ENCODE measurements at regions not wholly inside any gene's neighbourhood (a gene's known extent, or its start where the extent isn't known, plus 50 kb on each side); places are given as distances from the start of the nearest gene placed in this dataset.

DNA sequence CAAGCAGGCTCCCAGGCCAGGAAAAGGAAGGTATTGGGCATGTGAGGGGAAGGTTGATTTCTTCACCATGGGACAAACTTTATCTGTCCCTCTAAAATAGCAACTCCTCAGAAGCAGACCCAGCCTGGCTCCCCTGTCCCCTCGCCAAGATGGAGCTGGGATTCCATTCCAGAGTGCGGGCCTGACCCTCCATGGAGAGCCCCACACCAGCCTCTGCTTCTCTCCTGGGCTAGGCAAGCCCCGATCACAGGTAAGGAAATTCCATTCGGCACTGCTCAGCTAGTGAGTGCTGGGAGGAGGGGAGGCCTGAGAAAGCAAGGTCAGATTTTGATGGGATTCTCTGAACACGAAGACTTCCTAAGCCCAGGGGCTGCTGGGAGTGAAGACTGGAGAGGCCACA is 98.4 kb downstream of the EFNB1 start:
- DNase-seq (ENCODE audit: low spot score), result no peak

DNA sequence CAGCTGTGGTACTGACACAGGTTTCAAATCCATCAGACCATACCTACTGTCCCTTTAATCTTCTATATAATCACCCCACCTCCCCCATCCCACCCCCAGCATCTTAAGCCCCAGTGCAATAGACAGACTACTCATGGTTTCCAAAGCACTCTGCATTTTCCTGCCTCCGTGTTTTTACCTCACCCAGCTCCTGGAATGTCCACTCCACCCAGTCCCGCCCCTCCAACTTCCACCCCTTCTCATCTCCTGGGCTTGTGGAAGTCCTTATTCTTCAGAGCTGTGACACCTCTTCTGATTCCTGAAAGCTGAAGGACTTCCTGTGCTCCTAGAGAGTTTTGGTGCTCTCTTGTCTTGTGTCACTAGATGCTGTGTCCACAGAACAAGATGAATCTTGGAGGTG is 94.3 kb downstream of the EFNB1 start:
- DNase-seq (ENCODE audit: low spot score), result no peak

DNA sequence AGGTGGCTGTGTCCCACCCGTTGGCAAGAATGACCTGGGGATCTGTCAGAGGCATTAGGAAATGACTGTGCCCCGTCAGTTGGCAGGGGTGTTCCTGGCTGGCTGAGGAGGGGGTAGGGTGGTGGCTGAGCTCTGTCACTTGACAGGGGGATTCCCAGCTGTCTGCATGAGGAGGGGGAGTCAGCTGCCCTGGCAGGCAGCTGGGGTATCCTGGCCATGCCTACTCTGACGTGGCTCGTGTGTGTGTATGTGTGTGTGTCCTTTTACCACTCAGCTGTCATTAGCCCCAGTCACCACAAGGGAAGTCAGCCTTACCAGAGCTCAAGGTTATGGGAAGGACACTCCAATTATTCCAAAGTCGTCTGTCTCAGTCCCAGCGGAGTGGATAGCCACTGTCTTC is 93.2 kb downstream of the EFNB1 start:
- no peak for DNase-seq (ENCODE audit: low spot score)

DNA sequence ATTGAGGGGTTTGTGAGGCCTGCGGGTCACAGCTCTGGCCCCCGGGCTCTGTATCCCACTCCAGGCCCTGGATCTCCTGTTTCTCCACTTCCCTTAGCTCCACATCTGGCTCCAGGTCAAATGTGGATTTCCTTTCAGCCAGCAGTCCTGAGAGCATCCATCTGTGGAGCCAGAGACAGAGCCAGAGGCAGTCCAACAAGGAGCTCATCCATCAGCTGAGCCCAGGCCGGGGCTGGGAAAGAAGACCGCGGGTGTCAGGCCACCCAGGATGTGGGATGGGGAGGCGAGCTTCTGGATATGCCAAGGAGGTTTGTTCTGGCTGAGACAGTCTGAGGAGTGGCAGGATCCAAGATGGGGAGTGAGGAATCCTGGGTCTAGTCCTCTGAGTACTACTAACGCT is 91.7 kb downstream of the EFNB1 start:
- no peak for DNase-seq (ENCODE audit: low spot score)

DNA sequence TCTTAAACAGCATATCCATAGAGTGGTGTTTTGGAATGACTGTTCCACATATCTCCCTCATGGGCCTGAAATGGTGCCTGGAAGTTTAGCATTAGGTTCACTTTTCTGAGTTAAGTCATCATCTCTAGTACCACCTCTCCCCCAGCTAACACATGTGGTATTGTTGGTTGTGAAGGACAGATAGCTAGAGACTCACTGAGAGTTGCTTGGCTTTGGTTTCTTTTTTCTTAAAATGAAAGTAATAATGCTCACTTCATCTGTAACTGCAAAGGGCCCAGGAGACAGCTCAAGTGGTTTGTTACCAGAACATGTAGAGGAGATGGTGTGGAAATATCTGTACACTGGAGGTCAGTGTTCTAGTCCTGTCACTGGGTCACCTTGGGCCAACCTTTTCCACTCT is 90.9 kb downstream of the EFNB1 start:
- no peak for DNase-seq (ENCODE audit: low spot score)

DNA sequence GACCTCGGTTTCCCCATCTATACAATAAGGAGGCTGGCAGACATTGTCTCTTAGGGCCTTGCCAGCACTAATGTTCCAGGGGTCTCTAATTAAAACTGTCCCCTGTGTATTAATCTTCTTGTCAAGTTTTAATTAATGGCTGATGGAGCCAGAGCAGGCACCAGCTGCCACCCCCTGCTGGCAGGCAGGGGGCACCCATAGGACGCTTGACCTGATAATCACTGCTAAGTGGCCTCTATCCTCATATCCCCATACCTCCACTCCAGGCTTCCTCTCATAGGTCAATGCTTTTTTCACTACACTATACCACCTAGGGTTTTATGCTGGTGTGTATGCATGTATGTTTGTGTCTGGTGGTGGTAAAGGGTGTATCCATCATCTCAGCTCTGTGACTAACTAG is 89.4 kb downstream of the EFNB1 start:
- DNase-seq (ENCODE audit: low spot score), result no peak

DNA sequence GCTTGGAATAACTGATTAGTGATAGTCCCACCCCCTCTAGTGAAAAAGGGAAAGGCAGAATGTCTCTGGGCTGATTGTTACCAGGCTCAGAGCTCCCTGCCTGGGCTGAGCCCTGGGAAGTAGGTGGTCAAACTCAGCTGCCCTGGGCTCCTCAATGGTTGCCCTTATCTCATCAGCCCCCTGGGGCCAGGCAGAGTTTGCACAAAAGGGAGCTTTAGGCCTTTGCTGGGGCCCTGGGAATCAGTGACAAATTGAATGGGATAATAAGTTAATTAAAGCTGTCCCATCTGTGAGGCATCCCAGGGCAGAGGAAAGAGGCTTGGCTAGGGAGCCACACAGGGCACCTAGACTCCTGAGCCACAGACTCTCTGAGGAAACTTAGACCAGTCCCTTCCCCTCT is 89.0 kb downstream of the EFNB1 start:
- DNase-seq (ENCODE audit: low spot score), result no peak

DNA sequence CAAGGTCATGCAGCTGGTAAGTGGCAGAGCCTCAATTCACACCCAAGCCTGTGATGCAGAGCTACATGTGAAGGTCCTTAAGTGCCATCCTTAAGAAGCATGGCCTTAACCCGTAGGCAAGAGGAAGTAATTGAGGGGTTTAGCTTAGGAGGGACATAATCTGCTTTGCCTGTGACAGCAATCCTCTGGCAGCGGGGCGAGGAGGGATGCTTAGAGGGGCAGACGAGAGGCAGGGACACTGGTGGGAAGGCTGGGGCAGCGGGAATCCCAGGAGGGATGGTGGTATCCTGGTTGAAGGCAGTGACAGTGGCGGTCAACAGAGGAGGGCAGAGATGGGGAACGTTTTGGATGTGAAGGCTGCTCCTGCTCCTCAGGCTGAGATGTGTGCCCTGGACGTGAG is 88.1 kb downstream of the EFNB1 start:
- no peak for DNase-seq (ENCODE audit: low spot score)

DNA sequence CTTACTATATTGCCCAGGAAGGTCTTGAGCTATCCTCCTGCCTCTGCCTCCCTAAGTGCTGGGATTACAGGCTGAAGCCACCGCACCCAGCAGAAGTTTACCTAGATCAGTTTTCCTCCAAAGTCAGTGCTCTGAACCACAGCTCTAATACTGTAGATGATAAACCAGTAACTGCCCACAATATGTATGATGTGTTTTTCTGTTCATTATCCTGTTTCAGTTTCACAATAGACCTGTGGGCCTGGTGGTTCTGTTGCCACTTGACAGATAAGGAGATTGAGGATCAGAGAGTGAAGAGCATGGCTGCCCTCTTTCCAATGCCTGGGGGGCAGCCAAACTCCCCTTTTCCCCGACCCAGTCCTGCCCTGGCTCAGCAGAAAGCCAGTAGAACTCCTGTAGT is 87.0 kb downstream of the EFNB1 start:
- DNase-seq (ENCODE audit: low spot score), result no peak

DNA sequence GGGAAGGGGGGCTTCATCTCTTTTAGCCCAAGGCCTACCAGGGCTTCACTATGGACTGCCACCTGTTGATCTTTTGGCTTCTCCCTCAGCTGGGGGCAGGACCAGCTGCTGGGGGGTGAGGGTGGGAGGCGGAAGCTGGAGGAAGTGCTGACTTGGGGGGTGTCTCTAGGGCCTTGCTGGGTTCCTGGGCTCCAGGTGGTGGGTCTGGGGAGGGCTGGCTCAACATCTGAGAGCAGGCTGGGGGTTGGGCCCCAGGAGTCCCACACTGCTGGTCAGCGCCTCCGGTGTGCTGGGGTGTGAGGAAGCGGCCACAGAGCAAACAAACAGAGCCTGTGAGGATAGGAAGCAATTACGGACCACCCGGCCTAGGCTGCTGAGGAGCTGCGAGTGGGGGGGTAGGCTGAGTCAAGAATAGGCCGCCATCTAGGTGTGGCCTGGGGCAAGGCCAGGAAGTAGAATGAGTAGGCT is 85.7 kb downstream of the EFNB1 start:
- no peak for DNase-seq (ENCODE audit: low spot score)

DNA sequence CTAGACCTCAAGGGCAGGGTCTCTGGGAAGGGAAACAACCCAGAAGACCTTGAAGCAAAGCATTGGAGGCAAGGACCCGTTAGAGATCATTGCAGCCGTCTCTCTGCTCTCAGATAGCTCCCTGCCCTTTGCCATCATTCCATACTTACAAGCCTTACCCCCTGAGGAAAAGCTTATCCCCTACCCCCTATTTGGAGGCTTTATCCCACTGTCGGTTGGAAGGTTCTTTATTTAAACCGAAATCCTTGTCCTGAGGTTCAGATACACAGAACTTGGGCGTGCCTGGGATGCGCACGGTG is 84.4 kb downstream of the EFNB1 start:
- DNase-seq (ENCODE audit: low spot score), result no peak

DNA sequence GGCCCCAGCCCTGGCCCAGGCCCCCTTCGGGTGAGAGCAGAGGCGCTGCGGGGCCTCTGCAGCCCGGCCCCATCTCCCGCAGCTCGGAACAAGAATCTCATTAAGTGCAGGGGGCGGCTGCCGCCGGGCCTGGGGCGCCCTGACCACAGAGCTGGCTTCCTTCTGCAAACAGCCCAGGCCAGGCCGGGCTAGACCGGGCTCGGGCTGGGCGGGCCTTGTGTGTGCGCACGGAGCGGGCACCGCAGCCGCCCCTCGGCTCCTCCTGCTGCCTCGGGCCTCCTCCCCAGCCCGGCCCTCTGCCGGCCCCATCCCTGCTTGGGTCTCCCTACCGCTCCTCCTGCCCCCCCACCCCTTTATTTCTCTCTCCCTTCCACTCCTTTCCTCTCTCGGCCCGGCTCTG is 83.3 kb downstream of the EFNB1 start:
- no peak for DNase-seq (ENCODE audit: low spot score)

DNA sequence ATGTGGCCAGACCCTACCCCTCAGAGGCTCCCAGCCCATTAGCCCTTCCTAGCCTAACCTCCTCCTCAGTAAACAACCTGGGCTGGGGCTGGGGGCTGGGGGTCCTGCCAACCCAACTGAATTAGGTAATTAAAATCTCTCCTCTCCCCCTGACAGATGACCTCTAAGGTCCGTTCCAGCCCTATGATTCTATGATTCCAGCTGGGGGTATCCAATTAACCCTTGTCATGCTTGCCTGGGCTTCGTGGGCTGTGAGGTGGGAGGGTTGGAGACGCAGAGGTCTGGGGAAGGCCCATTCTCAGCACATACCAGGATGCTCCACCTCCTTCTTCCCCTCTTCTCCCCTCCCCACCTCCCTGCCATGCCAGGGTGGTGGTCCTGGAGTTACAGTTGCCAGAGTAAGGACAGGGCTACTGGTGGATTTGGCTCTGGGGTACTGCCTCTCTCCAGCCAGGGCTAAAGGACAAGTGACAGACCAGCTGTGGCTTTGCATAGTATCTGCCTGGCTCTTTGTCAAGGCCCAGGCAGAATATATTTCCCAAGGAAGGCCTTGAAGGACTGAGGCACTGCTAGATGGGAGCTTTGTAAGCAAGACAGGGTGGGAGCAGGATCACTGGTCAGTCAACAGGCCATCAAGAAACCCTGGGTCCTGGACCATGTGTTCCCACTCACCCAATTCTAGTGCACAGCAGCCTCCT is 82.1 kb downstream of the EFNB1 start:
- no peak for DNase-seq (ENCODE audit: low spot score)

DNA sequence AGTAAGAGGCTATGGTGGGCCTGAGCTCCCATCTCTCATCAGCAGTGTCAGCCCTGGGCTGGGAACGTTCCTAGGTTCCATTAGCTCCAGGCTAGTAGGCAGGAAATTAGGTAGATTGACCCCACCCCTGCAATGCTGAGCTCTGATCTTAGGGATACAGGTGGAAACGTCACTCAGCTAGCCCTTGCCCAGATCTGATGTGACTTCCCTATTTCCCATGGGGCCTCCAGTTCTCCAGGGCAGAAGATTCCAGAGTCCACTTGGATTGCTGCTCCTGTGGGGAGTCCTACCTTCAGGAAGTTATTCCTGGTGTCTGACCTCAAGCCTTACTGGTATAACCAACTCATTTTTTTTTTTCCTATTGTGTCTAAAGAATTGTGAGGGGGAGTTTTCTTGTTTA is 81.1 kb downstream of the EFNB1 start:
- DNase-seq (ENCODE audit: low spot score), result no peak

DNA sequence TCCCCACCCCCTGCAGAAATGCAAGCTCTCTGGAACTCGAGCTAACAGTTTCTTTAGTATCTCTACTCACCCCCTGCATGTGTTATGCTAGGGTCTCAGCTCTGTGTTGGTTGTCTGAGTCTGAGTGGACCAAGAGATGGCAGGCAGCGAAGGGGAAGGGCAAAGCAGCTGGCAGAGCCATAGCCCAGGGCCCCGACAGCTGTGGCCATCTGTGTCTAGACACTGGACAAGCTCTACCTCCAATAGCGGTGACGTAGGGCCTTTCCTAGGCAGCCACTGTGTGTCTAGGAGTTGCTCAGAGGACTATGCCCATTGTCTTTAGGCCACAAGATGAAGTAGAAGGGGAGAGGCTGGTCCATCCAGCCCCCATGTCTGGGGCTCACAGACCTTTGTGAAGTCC is 79.2 kb downstream of the EFNB1 start:
- DNase-seq (ENCODE audit: low spot score), result no peak

DNA sequence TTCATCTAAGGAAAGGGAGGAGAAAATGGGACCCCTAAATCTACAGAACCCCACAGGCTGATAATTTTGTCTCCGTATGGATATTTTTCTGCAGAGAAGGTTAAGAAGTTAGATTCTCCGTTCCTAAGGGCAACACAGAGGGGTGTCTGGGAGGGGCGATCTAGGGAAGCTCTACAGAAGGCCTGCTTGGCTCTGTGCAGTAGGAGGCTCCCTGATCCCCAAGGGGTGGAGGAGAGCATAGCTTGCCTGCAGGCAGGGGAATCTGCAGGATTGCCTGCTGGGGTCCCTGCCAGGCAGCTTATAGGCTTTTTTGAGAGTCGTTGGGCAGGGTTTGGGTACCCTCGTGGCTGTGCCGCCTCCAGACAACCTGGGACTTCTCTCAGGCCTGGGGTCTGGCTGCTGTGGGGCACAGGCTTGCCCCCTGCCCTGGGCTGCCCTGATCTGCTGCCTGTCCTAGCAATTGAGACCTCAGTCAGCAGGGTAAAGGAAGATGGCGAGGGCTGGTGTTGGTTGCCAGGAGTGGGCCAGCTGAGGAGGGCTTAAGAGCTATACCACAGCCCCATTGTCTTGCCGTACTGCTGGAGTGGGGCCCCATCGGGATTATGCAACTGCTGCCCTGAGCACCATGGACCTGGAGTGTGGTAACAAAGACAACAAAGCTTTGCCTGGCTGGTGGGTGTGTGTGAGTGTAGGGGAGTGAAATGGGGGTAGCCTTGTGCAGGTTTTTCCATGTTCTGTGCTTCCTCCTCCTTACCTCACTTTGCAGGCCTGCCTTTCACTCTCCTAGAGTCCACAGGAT is 74.1 kb downstream of the EFNB1 start:
- DNase-seq (ENCODE audit: low spot score), result no peak

DNA sequence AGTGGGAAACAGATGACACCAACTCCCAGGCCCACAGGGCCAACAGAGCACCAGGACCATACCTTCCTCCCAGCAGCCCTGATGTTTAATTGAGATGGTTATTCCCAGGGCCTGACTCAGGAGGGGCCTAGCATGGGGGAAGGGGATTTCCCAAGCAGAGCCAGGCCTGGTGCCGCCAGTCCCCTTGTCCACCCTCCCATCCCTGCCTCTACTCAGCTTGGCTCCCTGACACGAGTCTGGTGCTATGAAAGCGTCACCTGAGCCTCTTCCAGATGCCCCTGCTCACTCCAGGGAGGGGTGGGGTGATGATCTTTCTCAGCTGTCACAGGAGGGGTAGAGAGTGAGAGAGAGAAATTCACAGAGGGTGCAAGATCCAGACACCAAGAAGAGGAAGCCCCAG is 72.7 kb downstream of the EFNB1 start:
- DNase-seq (ENCODE audit: low spot score), result no peak

DNA sequence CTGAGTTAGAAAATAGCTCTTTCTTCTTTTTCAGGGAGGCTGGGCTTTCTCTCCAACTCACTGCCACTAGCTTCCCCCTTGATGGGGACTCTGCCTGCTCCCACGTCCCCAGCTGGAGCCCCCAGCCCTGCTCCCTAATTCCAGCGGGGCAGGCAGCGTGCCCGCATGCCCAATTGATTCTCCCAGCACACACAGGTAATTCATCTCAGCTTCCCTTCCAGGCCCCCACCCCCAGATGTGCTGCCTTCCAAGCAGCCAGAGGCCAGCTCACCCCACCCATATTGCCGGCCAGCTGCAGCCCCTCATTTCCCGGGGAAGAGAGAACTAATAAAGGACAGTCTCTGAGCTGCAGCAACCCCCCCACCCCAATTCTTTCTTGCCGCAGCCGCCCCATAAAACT is 69.8 kb downstream of the EFNB1 start:
- no peak for DNase-seq (ENCODE audit: low spot score)

DNA sequence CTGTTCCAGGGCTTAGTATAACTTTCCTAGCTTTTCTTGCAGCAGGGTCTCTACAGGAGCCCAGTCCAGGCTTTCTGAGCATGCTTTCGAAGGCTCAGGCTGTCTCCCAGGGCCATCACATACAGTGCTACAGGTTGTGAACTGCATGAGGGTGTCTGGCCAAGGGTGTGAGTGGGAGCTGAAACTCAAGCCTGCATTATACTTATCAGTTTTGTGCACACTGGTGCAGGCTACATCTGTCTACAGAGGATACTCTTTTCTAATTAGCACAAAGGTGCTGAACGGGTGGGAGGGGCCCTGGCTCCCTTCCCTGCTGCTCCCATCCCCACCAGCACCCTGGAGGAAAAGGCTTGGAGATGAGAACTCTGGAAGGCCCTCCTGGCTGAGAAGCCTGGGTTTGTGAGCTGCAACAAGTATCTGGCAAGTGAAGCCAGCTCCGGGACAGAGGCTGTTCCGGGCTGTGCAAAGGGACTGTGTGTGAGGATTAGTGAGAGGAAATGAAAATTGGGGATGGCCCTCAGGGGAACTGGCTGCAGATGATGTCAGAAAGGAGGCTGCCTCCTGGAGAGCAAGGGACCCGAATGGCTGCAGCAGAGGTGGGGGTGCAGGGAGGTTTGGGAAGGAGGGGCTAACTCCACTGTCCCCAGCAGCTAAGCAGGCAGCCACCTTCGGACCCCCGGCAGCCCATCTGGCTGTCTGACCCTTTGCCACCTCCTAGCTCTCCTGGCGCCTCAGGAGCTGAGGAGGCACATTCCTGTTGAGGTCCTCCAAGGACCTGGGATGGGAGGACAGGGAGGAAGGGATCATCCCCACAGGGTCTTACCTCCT is 68.5 kb downstream of the EFNB1 start:
- DNase-seq (ENCODE audit: low spot score), result no peak

DNA sequence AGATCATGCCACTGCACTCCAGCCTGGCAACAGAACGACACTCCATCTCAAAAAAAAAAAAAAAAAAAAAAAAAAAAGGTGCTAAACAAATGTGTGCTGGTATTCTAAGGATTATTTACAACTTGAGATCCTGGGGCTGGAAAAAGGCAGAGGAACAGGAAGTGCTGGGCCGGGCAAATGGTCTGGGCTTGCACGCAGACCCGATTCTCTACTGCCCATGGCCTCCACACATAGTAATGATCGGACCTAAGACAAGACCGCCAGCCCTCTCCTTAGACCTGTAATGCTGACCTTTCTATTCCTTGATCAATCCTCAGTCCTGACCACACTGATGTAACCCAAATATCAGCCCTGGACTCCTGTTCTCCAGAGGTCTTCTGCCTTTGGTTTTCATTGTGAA is 67.8 kb downstream of the EFNB1 start:
- no peak for DNase-seq (ENCODE audit: low spot score)

DNA sequence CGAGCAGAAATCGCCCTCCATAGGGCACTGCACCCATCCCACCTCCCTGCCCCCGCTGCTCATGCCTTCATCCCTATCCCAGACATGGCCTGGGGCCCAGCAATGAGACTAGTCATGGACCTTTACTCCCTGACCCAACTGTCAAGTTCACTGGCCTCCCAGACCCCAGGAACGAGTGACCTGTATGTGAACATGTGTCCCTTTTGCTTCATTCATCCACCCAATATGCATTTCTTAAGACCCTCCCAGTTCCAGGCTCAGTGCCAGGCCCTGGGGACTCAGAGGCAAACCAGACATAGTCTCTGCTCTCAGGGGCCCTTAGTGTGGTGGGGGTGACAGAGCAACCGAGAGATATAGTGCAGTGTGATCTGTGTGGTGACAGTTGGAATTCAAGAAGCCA is 67.0 kb downstream of the EFNB1 start:
- no peak for DNase-seq (ENCODE audit: low spot score)

DNA sequence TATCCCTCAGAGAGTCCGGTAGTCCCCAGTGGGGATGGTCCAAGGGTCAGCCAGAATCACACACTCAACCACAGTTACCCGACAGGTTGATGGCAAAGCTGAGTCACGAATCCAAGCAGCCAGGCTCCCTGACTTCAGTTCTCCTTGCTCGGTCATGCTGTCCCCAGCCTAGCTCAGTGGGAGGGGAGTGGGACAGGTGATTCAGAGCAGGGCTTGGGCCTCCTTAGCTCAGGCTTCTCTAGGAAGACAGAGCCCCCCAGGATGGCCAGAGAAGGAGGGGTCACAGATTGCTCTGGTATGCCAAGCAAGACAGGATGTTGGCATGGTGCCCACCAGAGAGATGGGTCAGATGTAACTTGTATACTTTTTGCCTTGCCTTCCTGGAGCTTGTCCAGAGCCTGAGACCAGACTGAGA is 66.5 kb downstream of the EFNB1 start:
- DNase-seq (ENCODE audit: low spot score), result no peak

Measured in left forelimb (tissue), 1 donor.